ENCODE measurements at regions not wholly inside any gene's neighbourhood (a gene's known extent, or its start where the extent isn't known, plus 50 kb on each side); places are given as distances from the start of the nearest gene placed in this dataset.

DNA sequence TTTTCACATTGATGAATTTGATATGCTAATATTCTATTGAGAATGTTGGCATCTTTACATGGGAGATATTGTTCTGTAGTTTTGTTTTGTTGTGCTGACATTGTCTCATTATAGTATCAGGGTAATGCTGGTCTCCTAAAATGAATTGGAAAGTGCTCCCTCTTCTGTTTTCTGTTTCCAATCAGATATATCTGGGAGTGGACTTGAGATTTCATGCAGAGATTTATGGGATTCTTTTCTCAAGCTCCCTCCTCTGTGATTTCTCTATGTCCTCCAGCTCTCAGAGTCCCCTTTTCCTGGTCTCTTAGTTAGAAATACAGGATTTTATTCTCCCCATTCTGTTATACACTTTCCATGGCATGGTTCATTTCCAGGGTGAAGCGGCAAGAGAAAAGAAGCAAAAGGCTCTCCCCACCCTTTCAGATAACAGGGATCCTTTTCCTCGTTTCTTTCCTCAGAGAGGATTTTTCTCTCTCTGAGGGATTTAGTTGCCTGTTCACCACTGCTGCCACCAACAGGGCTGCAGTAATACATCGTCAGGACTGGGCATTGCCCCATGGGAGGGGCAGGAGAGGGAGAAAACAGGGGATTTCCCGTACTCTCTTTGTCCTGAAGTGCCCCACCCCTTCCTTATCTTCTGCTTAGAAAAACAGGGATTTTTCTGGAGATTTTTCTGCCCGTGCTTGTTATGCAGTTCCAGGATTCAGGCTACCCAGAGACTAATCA lies 59.3 kb upstream of the STMND1 start:
- POLR2A ChIA-PET, result no interaction called here

DNA sequence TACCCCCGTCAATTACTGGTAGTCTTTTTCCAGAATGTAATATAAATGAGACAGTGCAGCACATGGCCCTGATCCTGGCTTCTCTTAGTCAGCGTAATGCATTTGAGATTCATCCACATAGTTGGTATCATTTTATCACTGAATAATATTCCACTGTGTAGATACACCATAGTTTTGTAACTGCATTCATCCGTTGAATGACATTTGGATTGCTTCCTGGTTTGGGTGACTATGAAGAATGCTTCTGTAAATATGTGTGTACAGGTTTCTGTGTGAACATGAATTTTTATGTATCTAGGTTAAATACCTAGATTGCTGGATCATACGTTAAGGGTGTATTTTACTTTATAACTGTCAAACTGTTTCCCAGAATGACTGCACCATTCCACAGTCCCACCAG lies 62.6 kb upstream of the STMND1 start:
- intact Hi-C loops (cut with micrococcal nuclease; ENCODE audit: unreplicated experiment), result no loop called here
- no peaks in the 10 kb centered on the region for H3K9me3 ChIP-seq (ENCODE audit: low read length)
- no peaks in the 10 kb centered on the region for H3K79me2 ChIP-seq (ENCODE audit: insufficient read depth, low read depth, low read length)
- CTCF ChIA-PET (ENCODE audit: unreplicated experiment), result no interaction called here
- H4K20me1 ChIP-seq (ENCODE audit: insufficient read depth, low read length), result no peaks in the 10 kb centered on the region
- POLR2A ChIA-PET, result no interaction called here
- no peak overlapping the region for H3K4me2 ChIP-seq (ENCODE audit: low read length)
- H3K4me3 ChIP-seq (ENCODE audit: low read depth, low read length, poor library complexity, severe bottlenecking), result no peak overlapping the region
- no peak overlapping the region for H2AFZ ChIP-seq (ENCODE audit: low read length)
- no TSS peak for BruUV-seq (replicated peaks)
- no peaks in the 10 kb centered on the region for H3K4me1 ChIP-seq (ENCODE audit: insufficient read depth, low read length, poor library complexity, severe bottlenecking)
- H3K27ac ChIP-seq (ENCODE audit: low read depth, low read length, poor library complexity, severe bottlenecking), result no peak overlapping the region
- no peaks in the 10 kb centered on the region for H3K9me2 ChIP-seq (ENCODE audit: insufficient read depth, low read length)
- DNase-seq (ENCODE audit: low spot score), result no peak
- H3K36me3 ChIP-seq (ENCODE audit: insufficient read depth, low read length), result no peaks in the 10 kb centered on the region
- TF ChIP-seq CTCF (conservative IDR thresholded peaks at IDR 0.05; ENCODE audit: low read length) (no peak), EZH2phosphoT487 (IDR thresholded peaks at IDR 0.05; ENCODE audit: borderline replicate concordance, low read depth, low read length) (no peak)

More for the DNA sequence above, 59.3 kb upstream of the STMND1 start:
- Histone ChIP-seq H3K79me2 (ENCODE audit: insufficient read depth, low read depth, low read length) (no peaks in the 10 kb centered on the region), H3K9me3 (ENCODE audit: low read length) (no peaks in the 10 kb centered on the region), H4K20me1 (ENCODE audit: insufficient read depth, low read length) (no peaks in the 10 kb centered on the region), H3K4me3 (ENCODE audit: low read depth, low read length, poor library complexity, severe bottlenecking) (no peak overlapping the region), H3K4me2 (ENCODE audit: low read length) (no peak overlapping the region), H3K27ac (ENCODE audit: low read depth, low read length, poor library complexity, severe bottlenecking) (no peak overlapping the region), H2AFZ (ENCODE audit: low read length) (no peak overlapping the region), H3K36me3 (ENCODE audit: insufficient read depth, low read length) (no peaks in the 10 kb centered on the region), H3K9me2 (ENCODE audit: insufficient read depth, low read length) (no peaks in the 10 kb centered on the region), H3K4me1 (ENCODE audit: insufficient read depth, low read length, poor library complexity, severe bottlenecking) (no peaks in the 10 kb centered on the region)
- no TSS peak for BruUV-seq (replicated peaks)
- no peak for DNase-seq (ENCODE audit: low spot score)
- CTCF ChIA-PET (ENCODE audit: unreplicated experiment), result no interaction called here
- no peak for TF ChIP-seq EZH2phosphoT487 (IDR thresholded peaks at IDR 0.05; ENCODE audit: borderline replicate concordance, low read depth, low read length)
- TF ChIP-seq CTCF (conservative IDR thresholded peaks at IDR 0.05; ENCODE audit: low read length), result no peak
- intact Hi-C loops (cut with micrococcal nuclease; ENCODE audit: unreplicated experiment), result no loop called here

DNA sequence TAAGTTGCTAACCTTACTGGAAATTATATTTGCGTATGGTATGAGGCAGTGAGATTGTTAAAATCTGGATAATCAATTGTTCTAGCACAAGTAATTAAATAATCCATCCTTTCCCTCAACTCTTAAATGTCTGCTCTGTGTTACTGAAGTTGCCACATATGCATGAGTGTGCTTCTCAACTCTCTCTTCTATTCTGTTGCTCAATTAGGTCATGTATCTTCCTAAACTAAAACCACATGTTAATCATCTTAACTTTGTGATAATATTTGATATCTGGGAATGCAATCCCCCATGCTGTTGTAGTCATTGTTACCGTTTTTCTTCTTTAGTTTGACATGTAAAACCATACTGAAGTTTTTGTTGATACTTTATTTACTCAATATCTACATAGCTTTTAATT lies 63.5 kb upstream of the STMND1 start:
- Histone ChIP-seq H3K27ac (ENCODE audit: low read depth, low read length, poor library complexity, severe bottlenecking) (no peak overlapping the region), H2AFZ (ENCODE audit: low read length) (no peak overlapping the region), H3K4me1 (ENCODE audit: insufficient read depth, low read length, poor library complexity, severe bottlenecking) (no peaks in the 10 kb centered on the region), H3K9me2 (ENCODE audit: insufficient read depth, low read length) (no peaks in the 10 kb centered on the region), H3K79me2 (ENCODE audit: insufficient read depth, low read depth, low read length) (no peaks in the 10 kb centered on the region), H3K4me2 (ENCODE audit: low read length) (no peak overlapping the region), H3K9me3 (ENCODE audit: low read length) (no peaks in the 10 kb centered on the region), H3K36me3 (ENCODE audit: insufficient read depth, low read length) (no peaks in the 10 kb centered on the region), H4K20me1 (ENCODE audit: insufficient read depth, low read length) (no peaks in the 10 kb centered on the region), H3K4me3 (ENCODE audit: low read depth, low read length, poor library complexity, severe bottlenecking) (no peak overlapping the region)
- BruUV-seq (replicated peaks), result no TSS peak
- CTCF ChIA-PET (ENCODE audit: unreplicated experiment), result no interaction called here
- POLR2A ChIA-PET, result interaction anchor here (0.5 kb wide), 1 partner anchor 24 kb away, joined by 3 read pairs; no protein-coding TSS in a partner anchor
- DNase-seq (ENCODE audit: low spot score), result no peak
- TF ChIP-seq CTCF (conservative IDR thresholded peaks at IDR 0.05; ENCODE audit: low read length) (no peak), EZH2phosphoT487 (IDR thresholded peaks at IDR 0.05; ENCODE audit: borderline replicate concordance, low read depth, low read length) (no peak)
- intact Hi-C loops (cut with micrococcal nuclease; ENCODE audit: unreplicated experiment), result no loop called here
